IMR-90 (cell line): ENCODE measurements at regions not wholly inside any gene's neighbourhood (a gene's known extent, or its start where the extent isn't known, plus 50 kb on each side); places are given as distances from the start of the nearest gene placed in this dataset.

Source experiments
- POLR2A ChIP-seq: IDR thresholded peaks from 2 replicates; pipeline ENCODE4 v1.6.1; 2012; ENCODE audit warnings: mild to moderate bottlenecking, low read depth, low read length
- RCOR1 ChIP-seq: IDR thresholded peaks from 2 replicates; pipeline ENCODE4 v1.6.1; 2012; ENCODE audit warnings: mild to moderate bottlenecking, low read length, improper control_type of control experiment; ENCODE audit not compliant: insufficient replicate concordance
- TF ChIP-seq, protein P1 (sequence below): conservative IDR thresholded peaks from 2 replicates; pipeline ENCODE4 v1.5.1; 2012; ENCODE audit warnings: mild to moderate bottlenecking, low read depth, low read length, improper control_type of control experiment

GRCh38 chr12:73110816-73111215 lies 838.6 kb downstream of the TRHDE start:
- TF ChIP-seq, protein P1, sequence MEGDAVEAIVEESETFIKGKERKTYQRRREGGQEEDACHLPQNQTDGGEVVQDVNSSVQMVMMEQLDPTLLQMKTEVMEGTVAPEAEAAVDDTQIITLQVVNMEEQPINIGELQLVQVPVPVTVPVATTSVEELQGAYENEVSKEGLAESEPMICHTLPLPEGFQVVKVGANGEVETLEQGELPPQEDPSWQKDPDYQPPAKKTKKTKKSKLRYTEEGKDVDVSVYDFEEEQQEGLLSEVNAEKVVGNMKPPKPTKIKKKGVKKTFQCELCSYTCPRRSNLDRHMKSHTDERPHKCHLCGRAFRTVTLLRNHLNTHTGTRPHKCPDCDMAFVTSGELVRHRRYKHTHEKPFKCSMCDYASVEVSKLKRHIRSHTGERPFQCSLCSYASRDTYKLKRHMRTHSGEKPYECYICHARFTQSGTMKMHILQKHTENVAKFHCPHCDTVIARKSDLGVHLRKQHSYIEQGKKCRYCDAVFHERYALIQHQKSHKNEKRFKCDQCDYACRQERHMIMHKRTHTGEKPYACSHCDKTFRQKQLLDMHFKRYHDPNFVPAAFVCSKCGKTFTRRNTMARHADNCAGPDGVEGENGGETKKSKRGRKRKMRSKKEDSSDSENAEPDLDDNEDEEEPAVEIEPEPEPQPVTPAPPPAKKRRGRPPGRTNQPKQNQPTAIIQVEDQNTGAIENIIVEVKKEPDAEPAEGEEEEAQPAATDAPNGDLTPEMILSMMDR, result no peak
- no peak for TF ChIP-seq POLR2A
- TF ChIP-seq RCOR1, result no peak
